DMS 273 treated with DMSO at 0.1 percent for 48 hours (cell line): ENCODE measurements at regions not wholly inside any gene's neighbourhood (a gene's known extent, or its start where the extent isn't known, plus 50 kb on each side); places are given as distances from the start of the nearest gene placed in this dataset.

Experiments used
- DNase-seq: peaks from one replicate; lab custom pipeline; 2025; lab: John Stamatoyannopoulos, UW

- DNase-seq = no peak
These were observed 1221.5 kb downstream of the PLA2G4A start for GRCh38 chr1:188050250-188050649.

GRCh38 chr1:188056011-188056410 is 1227.3 kb downstream of the PLA2G4A start:
- DNase-seq = no peak

DNA sequence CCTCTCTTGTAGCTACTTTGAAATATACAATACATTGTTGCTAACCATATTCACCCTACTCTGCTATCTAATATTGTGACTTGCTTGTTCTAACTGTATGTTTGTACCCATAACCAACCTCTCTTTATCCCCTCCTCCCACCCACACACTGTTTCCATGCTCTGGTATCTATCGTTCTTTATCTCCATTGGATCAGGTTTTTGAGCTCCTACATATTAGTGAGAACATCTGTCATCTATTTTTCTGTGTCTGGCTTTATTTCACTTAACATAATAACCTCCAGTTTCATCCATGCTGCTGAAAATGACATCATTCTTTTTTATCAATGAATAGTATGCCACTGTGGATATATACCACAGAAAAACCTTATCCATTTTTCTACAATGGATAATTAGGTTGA is 1230.1 kb downstream of the PLA2G4A start:
- DNase-seq = no peak

DNA sequence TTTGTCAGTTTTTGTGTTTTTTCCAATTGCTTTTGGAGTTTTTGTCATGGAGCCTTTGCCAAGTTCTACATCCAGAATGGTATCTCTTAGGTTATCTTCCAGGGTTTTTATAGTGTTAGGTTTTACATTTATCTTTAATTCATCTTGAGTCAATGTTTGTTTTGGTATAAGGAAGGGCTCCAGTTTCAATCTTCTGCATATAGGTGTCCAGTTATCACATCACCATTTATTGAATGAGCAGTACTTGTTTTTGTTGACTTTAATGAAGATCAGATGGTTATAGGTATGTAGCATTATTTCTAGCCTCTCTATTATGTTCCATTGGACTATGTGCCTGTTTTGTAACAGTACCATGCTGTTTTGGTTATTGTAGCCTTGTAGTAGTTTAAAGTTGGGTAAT is 1233.1 kb downstream of the PLA2G4A start:
- DNase-seq = no peak

- DNase-seq = no peak
These were observed 1233.7 kb downstream of the PLA2G4A start for GRCh38 chr1:188062456-188062855.

GRCh38 chr1:188065917-188066316 is 1237.2 kb downstream of the PLA2G4A start:
- no peak for DNase-seq

GRCh38 chr1:188070848-188071247 is 1242.1 kb downstream of the PLA2G4A start:
- no peak for DNase-seq

- DNase-seq = no peak
These were observed 1260.3 kb downstream of the PLA2G4A start for GRCh38 chr1:188089015-188089414.

DNA sequence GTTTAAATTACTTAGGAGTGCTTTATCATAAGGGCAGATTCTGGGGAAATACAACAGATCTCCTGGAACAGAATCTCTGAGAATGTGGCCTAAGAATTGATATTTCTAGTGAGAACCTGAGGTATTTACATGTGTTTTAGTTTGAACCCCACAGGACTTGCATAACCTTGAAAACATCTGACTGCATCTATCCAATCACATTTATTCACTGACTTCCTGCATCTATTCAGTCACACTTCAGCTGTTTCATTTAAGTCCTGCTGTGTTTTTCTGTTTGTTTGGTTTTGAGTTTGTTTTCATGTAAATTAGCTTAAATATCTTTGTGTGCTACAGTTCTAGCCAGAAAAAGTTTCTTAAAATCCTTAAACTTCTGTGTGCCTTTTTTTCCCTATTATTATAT is 1260.7 kb downstream of the PLA2G4A start:
- no peak for DNase-seq

- no peak for DNase-seq
These were observed 1267.8 kb downstream of the PLA2G4A start for GRCh38 chr1:188096521-188096920.

- DNase-seq = no peak
These were observed 1288.7 kb downstream of the PLA2G4A start for GRCh38 chr1:188117436-188117835.

DNA sequence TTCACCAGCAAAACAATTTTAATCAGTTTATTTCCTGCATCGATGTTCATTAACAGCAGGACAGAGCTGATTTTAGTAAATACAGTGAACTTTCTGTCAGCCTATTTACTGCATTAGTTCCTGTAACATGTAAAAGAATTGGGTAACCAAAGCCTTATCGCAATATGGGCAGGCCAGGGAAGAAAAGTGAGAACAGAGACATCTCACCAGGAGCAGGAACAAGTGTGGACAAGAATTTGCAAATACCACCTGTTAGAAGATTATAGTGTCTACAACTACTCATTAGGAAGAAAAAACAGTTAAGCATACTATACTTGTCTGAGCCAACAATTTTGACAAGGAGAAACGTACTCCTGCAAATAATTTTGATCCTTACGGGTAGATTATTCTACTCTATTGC is 1293.9 kb downstream of the PLA2G4A start:
- DNase-seq = peak; percentile 50

DNA sequence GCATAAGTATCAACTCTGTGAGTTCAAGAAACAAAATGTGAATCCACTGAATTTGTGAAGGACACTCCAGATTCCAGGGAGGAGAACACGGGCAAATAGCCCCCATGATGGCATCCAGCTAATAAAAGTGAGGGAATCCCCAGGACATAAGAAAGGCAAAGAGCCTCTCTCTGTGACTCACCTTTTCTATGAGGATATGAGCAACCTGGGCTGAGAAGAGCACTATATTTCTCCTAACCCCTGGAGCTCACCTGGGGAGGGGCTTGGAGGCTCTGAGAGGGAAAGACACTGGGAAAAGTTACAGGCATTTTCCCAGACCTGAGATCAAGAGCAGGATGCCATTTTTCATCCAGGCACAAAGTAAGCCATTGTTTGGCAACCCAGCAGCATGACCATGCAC is 1298.8 kb downstream of the PLA2G4A start:
- DNase-seq = no peak

- no peak for DNase-seq
These were observed 1300.0 kb downstream of the PLA2G4A start for GRCh38 chr1:188128761-188129160.

GRCh38 chr1:188129856-188130838 is 1301.4 kb downstream of the PLA2G4A start:
- DNase-seq = no peak

DNA sequence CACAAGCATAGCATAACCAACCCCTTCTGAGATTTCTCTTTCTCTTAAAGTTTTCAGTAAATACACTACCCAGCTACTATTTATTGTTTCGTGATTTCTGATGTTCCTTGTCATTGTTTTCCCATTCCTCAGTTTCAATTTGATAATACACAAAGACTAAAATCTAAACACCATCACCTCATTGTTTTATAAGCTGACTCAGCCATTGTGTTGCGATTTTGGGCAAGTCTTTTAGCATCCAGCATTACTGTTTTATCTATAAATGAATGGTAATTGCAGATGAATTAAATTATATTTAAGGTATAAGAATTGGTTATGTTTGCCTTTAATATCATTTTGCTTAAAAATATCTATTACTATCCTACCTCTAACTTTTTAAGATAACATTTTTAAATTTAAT is 1308.5 kb downstream of the PLA2G4A start:
- DNase-seq = no peak

GRCh38 chr1:188140958-188141357 is 1312.2 kb downstream of the PLA2G4A start:
- DNase-seq = peak; percentile 75

- DNase-seq = no peak
These were observed 1325.4 kb downstream of the PLA2G4A start for GRCh38 chr1:188154196-188154595.

DNA sequence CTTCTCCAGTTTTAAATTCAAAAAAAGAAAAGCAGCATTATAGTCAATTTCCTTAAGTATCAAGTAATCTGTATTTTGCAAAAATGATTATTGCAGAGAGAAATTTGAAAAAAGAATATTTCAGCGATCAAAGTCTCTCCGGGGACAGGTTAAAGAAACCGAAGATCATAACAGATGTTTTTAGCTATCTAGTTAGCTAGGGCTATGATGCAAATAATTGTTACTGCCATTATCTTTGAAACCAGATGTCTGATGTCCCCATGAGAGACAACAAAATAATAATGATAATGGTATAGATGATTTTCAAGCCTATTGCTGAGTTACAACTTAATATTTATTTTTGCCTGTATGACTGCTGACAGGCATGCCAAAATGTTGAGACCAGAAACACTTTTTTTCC is 1326.0 kb downstream of the PLA2G4A start:
- no peak for DNase-seq

DNA sequence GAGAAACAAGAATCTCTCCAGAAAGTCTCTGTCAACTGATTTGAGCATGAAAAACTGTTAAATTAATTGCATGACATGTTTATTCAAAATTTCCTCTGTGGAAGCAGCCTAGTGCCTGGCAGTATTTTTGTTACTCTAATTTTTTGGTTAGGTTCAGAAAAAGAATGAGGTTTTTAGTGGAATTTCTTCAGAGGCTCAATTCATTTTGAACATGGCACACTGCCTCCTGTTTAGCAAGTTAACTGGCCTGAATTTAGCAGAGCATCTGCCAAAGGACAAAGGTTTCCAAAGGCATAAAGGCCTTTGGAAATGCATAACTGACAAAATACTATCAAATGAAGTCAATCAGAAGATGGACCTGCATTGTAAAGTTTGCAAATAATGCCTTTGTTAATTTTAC is 1326.5 kb downstream of the PLA2G4A start:
- no peak for DNase-seq

- DNase-seq = no peak
These were observed 1335.7 kb downstream of the PLA2G4A start for GRCh38 chr1:188164459-188164858.

- no peak for DNase-seq
These were observed 1337.9 kb downstream of the PLA2G4A start for GRCh38 chr1:188166654-188167053.

- no peak for DNase-seq
These were observed 1341.2 kb downstream of the PLA2G4A start for GRCh38 chr1:188169971-188170370.

GRCh38 chr1:188170411-188170810 is 1341.7 kb downstream of the PLA2G4A start:
- DNase-seq = no peak
